H1 (cell line): ENCODE measurements at regions not wholly inside any gene's neighbourhood (a gene's known extent, or its start where the extent isn't known, plus 50 kb on each side); places are given as distances from the start of the nearest gene placed in this dataset.

Source experiments
- CTCF ChIA-PET: fragments of 300-600 bp; sonication (Branson Sonifier 250); formaldehyde crosslinking; loops from one replicate; lab custom pipeline; 2021; ENCODE audit not compliant: partially characterized antibody; lab: Charles Lee
- POLR2A ChIA-PET: fragments of 300-600 bp; sonication (Branson Sonifier 250); formaldehyde crosslinking; loops from one replicate; lab custom pipeline; 2021; ENCODE audit warnings: inconsistent platforms; ENCODE audit not compliant: partially characterized antibody; lab: Charles Lee
- DNase-seq, 2 experiments: peaks; one replicate each; pipeline versions ENCODE4 v3.0.0 to v3.0.0-alpha.2; 2010 to 2022; ENCODE audit warnings: low spot score in 2 of 2, low read depth in 1 of 2, mixed read lengths in 1 of 2
- FAIRE-seq: peaks from 2 replicates; lab custom pipeline; 2011; peaks lifted over from hg19 to GRCh38; lab: Jason Lieb, UNC
- H2AFZ ChIP-seq: 2 replicates; pipeline ENCODE4 v1.8.1; 2012; ENCODE audit warnings: low read length, inconsistent platforms
- H2AK5ac ChIP-seq: 2 replicates; pipeline ENCODE4 v1.6.1; 2013; ENCODE audit warnings: low read depth, low read length
- H2BK120ac ChIP-seq: replicated peaks from 2 replicates; pipeline ENCODE3; 2013; ENCODE audit warnings: low read depth, low read length, inconsistent platforms
- H2BK12ac ChIP-seq: 2 replicates; pipeline ENCODE4 v1.6.1; 2013; ENCODE audit warnings: low read depth, low read length
- H2BK15ac ChIP-seq: 2 replicates; pipeline ENCODE4 v1.6.1; 2013; ENCODE audit warnings: low read length
- H2BK20ac ChIP-seq: 2 replicates; pipeline ENCODE4 v1.6.1; 2013; ENCODE audit warnings: low read length
- H2BK5ac ChIP-seq: 2 replicates; pipeline ENCODE4 v1.6.1; 2013; ENCODE audit warnings: low read depth, low read length
- H3K14ac ChIP-seq: 2 replicates; pipeline ENCODE4 v1.6.1; 2013; ENCODE audit warnings: inconsistent platforms; ENCODE audit not compliant: insufficient read length
- H3K18ac ChIP-seq: 2 replicates; pipeline ENCODE4 v1.6.1; 2013; ENCODE audit warnings: low read length; ENCODE audit errors: extremely low read depth
- H3K23ac ChIP-seq: 2 replicates; pipeline ENCODE4 v1.6.1; 2013; ENCODE audit warnings: inconsistent platforms; ENCODE audit not compliant: insufficient read length
- H3K23me2 ChIP-seq: 2 replicates; pipeline ENCODE4 v1.6.1; 2013; ENCODE audit warnings: low read depth, low read length
- H3K27ac ChIP-seq: 2 replicates; pipeline ENCODE4 v1.6.1; 2011; ENCODE audit warnings: low read depth, low read length, inconsistent platforms
- H3K27me3 ChIP-seq, 4 experiments: replicated peaks in 1 of 4; 1 replicate in 1 of 4; 2 replicates in 3 of 4; pipeline versions ENCODE4 v1.6.1 to v1.8.1; 2011 to 2013; ENCODE audit warnings: low read length in 3 of 4, mild to moderate bottlenecking in 3 of 4, inconsistent platforms in 2 of 4, mixed read lengths in 2 of 4, moderate library complexity in 1 of 4; ENCODE audit not compliant: control insufficient read depth in 3 of 4, insufficient read depth in 3 of 4; ENCODE audit errors: extremely low read depth in 1 of 4
- H3K36me3 ChIP-seq, 4 experiments: 2 replicates each; pipeline versions ENCODE4 v1.6.1 to v1.8.1; 2011 to 2013; ENCODE audit warnings: mild to moderate bottlenecking in 4 of 4, low read length in 3 of 4, moderate library complexity in 2 of 4, control low read depth in 1 of 4, inconsistent platforms in 1 of 4; ENCODE audit not compliant: insufficient read depth in 4 of 4, control insufficient read depth in 2 of 4
- H3K4ac ChIP-seq: replicated peaks from 2 replicates; pipeline ENCODE3; 2013; ENCODE audit warnings: low read length, low read depth, mixed read lengths, inconsistent platforms; ENCODE audit not compliant: insufficient read length
- H3K4me1 ChIP-seq, 4 experiments: replicated peaks in 1 of 4; 1 replicate in 1 of 4; 2 replicates in 3 of 4; pipeline versions ENCODE4 v1.6.1 to v1.8.1; 2011 to 2013; ENCODE audit warnings: low read length in 3 of 4, inconsistent platforms in 2 of 4, mixed read lengths in 1 of 4; ENCODE audit not compliant: insufficient read depth in 4 of 4, control insufficient read depth in 3 of 4
- H3K4me2 ChIP-seq, 2 experiments: 2 replicates each; pipeline versions ENCODE4 v1.6.1 to v1.8.1; 2011 to 2013; ENCODE audit warnings: low read depth in 2 of 2, low read length in 2 of 2, control low read depth in 1 of 2, inconsistent platforms in 1 of 2, mild to moderate bottlenecking in 1 of 2; ENCODE audit not compliant: insufficient read depth in 1 of 2
- H3K4me3 ChIP-seq, 4 experiments: fragments of 200-600, 300-600 bp in 1 of 4; sonication (generic), shearing (Covaris generic), sonication (Bioruptor Twin) in 1 of 4; 2 replicates each; pipeline versions ENCODE4 v1.5.1 to v1.8.1; 2011 to 2016; ENCODE audit warnings: low read length in 4 of 4, low read depth in 3 of 4, control low read depth in 2 of 4, inconsistent platforms in 2 of 4, mild to moderate bottlenecking in 2 of 4, mixed read lengths in 1 of 4, moderate library complexity in 1 of 4; ENCODE audit not compliant: insufficient read depth in 2 of 4; ENCODE audit errors: extremely low read depth in 1 of 4
- H3K56ac ChIP-seq: replicated peaks from 2 replicates; pipeline ENCODE3; 2013; ENCODE audit warnings: low read depth, mild to moderate bottlenecking, mixed read lengths, low read length, inconsistent platforms; ENCODE audit not compliant: insufficient read length
- H3K79me1 ChIP-seq: 2 replicates; pipeline ENCODE4 v1.6.1; 2013; ENCODE audit warnings: low read depth, low read length, control low read depth
- H3K79me2 ChIP-seq, 2 experiments: 2 replicates each; pipeline versions ENCODE4 v1.6.1 to v1.8.1; 2012 to 2013; ENCODE audit warnings: low read length in 2 of 2, mild to moderate bottlenecking in 2 of 2, inconsistent platforms in 1 of 2; ENCODE audit not compliant: insufficient read depth in 2 of 2, control insufficient read depth in 1 of 2
- H3K9ac ChIP-seq, 4 experiments: replicated peaks in 1 of 4; 1 replicate in 1 of 4; 2 replicates in 3 of 4; pipeline versions ENCODE4 v1.6.1 to v1.8.1; 2011 to 2013; ENCODE audit warnings: low read depth in 3 of 4, low read length in 3 of 4, control low read depth in 2 of 4, mild to moderate bottlenecking in 2 of 4, moderate library complexity in 2 of 4, inconsistent platforms in 1 of 4; ENCODE audit errors: extremely low read depth in 1 of 4
- H3K9me3 ChIP-seq, 2 experiments: 2 replicates each; pipeline versions ENCODE4 v1.6.1 to v1.8.1; 2012 to 2013; ENCODE audit warnings: mild to moderate bottlenecking in 2 of 2, moderate library complexity in 2 of 2, control low read depth in 1 of 2, inconsistent platforms in 1 of 2, low read depth in 1 of 2, low read length in 1 of 2, mixed read lengths in 1 of 2; ENCODE audit not compliant: insufficient read depth in 2 of 2
- H4K20me1 ChIP-seq, 2 experiments: replicated peaks in 1 of 2; 2 replicates each; pipeline versions ENCODE3 to v1.8.1; 2011 to 2013; ENCODE audit warnings: inconsistent platforms in 2 of 2, low read length in 2 of 2, mild to moderate bottlenecking in 1 of 2; ENCODE audit not compliant: insufficient read depth in 2 of 2, control insufficient read depth in 1 of 2
- H4K5ac ChIP-seq: 2 replicates; pipeline ENCODE4 v1.6.1; 2013; ENCODE audit warnings: low read length, low read depth, mixed read lengths, inconsistent platforms; ENCODE audit not compliant: insufficient read length
- H4K8ac ChIP-seq: 2 replicates; pipeline ENCODE4 v1.8.0; 2013; ENCODE audit warnings: mild to moderate bottlenecking, moderate library complexity, low read length, inconsistent platforms; ENCODE audit not compliant: insufficient read depth; ENCODE audit errors: extremely low read depth
- H4K91ac ChIP-seq: replicated peaks from 2 replicates; pipeline ENCODE3; 2013; ENCODE audit warnings: low read length, mixed read lengths, inconsistent platforms; ENCODE audit not compliant: insufficient read length
- ASH2L ChIP-seq: fragments of 200-600, 300-600 bp; sonication (generic); IDR thresholded peaks from one replicate; pipeline ENCODE4 v1.7.1; 2017; ENCODE audit warnings: low read length
- ATF2 ChIP-seq: IDR thresholded peaks from 2 replicates; pipeline ENCODE4 v1.6.1; 2012; ENCODE audit warnings: low read length, inconsistent platforms
- CHD1 ChIP-seq: IDR thresholded peaks from 2 replicates; pipeline ENCODE4 v1.6.1; 2012; ENCODE audit warnings: low read depth, low read length, improper control_type of control experiment
- EZH2 ChIP-seq: fragments of 200-600 bp; sonication (generic); IDR thresholded peaks from 2 replicates; pipeline ENCODE4 v1.7.1; 2012; ENCODE audit warnings: low read depth, mild to moderate bottlenecking, moderate library complexity, low read length, inconsistent platforms; ENCODE audit not compliant: severe bottlenecking
- GABPA ChIP-seq: IDR thresholded peaks from 2 replicates; pipeline ENCODE4 v1.6.1; 2011; ENCODE audit warnings: mild to moderate bottlenecking, low read length, moderate library complexity, borderline replicate concordance; ENCODE audit not compliant: insufficient read depth
- HDAC6 ChIP-seq: IDR thresholded peaks from one replicate; pipeline ENCODE4 v1.7.1; 2012; ENCODE audit warnings: low read depth, mild to moderate bottlenecking, inconsistent platforms, low read length, moderate library complexity
- JUND ChIP-seq: IDR thresholded peaks from 2 replicates; pipeline ENCODE4 v1.6.1; 2011; ENCODE audit warnings: mild to moderate bottlenecking, improper control_type of control experiment, low read length
- NRF1 ChIP-seq: IDR thresholded peaks from 2 replicates; pipeline ENCODE4 v1.6.1; 2011; ENCODE audit warnings: mild to moderate bottlenecking, low read depth, low read length, improper control_type of control experiment
- POLR2AphosphoS5 ChIP-seq: IDR thresholded peaks from 2 replicates; pipeline ENCODE4 v1.6.1; 2011; ENCODE audit warnings: low read depth, low read length
- RAD21 ChIP-seq, 2 experiments: IDR thresholded peaks in 1 of 2; conservative IDR thresholded peaks in 1 of 2; 2 replicates each; pipeline ENCODE4 v1.6.1; 2011; ENCODE audit warnings: low read depth in 2 of 2, low read length in 2 of 2, improper control_type of control experiment in 1 of 2, inconsistent platforms in 1 of 2, mild to moderate bottlenecking in 1 of 2, moderate library complexity in 1 of 2
- RNF2 ChIP-seq: fragments of 200-900, 300-1000 bp; sonication (generic); IDR thresholded peaks from 2 replicates; pipeline ENCODE4 v1.7.1; 2016; ENCODE audit warnings: borderline replicate concordance, low read depth, mild to moderate bottlenecking, antibody characterized with exemption, low read length; ENCODE audit not compliant: poor library complexity, severe bottlenecking; ENCODE audit errors: missing control alignments
- SIN3A ChIP-seq, 2 experiments: IDR thresholded peaks in 1 of 2; conservative IDR thresholded peaks in 1 of 2; 2 replicates each; pipeline ENCODE4 v1.6.1; 2011 to 2012; ENCODE audit warnings: low read length in 2 of 2, improper control_type of control experiment in 1 of 2, low read depth in 1 of 2, mild to moderate bottlenecking in 1 of 2
- SIRT6 ChIP-seq: IDR thresholded peaks from one replicate; pipeline ENCODE4 v1.7.1; 2012; ENCODE audit warnings: low read length, inconsistent platforms
- WGBS, 2 experiments: shearing (Covaris generic) in 1 of 2; methylation state at CpG; one replicate each; pipeline versions ENCODE4 v1.1.6 to v1.1.7; 2013 to 2015; ENCODE audit warnings: low lambda C conversion rate in 2 of 2, mixed read lengths in 2 of 2, inconsistent platforms in 1 of 2, low coverage in 1 of 2, missing lambda C conversion rate in 1 of 2; ENCODE audit not compliant: insufficient replicate concordance in 2 of 2, insufficient coverage in 1 of 2, insufficient read length in 1 of 2; ENCODE audit errors: extremely low coverage in 1 of 2, missing lambda C conversion rate in 1 of 2; 5-methylcytosine and 5-hydroxymethylcytosine counted together

DNA sequence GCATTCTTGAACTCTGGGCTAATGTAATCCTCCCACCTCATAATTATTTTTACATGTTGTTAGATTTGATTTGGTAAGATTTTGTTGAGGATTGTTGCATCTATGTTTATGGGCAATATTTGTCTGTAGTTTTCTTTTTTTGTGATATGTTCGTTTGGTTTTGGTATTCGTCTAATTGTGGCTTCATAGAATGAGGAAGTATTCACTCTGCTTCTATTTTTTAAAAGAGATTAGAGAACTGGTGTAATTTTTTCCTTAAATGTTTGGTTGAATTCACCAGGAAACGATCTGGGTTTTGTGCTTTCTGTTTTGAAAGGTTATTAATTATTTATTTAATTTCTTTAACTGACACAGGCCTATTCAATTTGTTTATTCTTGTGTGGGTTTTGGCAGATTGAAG lies 161.2 kb upstream of the NUDT6 start:
- Histone ChIP-seq H2AFZ (no peak overlapping the region), H2BK12ac (no peak overlapping the region), H4K5ac (no peak overlapping the region), H4K8ac (no peak overlapping the region), H3K4me2 (no peak overlapping the region), H2BK5ac (no peak overlapping the region), H3K18ac (no peak overlapping the region), H3K27me3 (no peaks in the 10 kb centered on the region), H3K9ac (no peak overlapping the region), H3K23me2 (no peaks in the 10 kb centered on the region), H3K4ac (no peak overlapping the region), H2BK20ac (no peak overlapping the region), H3K23ac (no peak overlapping the region), H4K20me1 (no peaks in the 10 kb centered on the region), H3K79me1 (no peaks in the 10 kb centered on the region), H3K14ac (no peak overlapping the region), H2BK120ac (no peak overlapping the region), H3K9me3 (no peaks in the 10 kb centered on the region), H3K56ac (no peak overlapping the region), H3K4me3 (no peak overlapping the region), H3K27ac (no peak overlapping the region), H3K36me3 (no peaks in the 10 kb centered on the region), H2BK15ac (no peak overlapping the region), H3K79me2 (no peaks in the 10 kb centered on the region), H2AK5ac (no peak overlapping the region), H4K91ac (no peak overlapping the region), H3K4me1 (no peaks in the 10 kb centered on the region)
- ChIA-PET CTCF (interaction anchor here (1.3 to 1.7 kb wide), 2 partner anchors 11 to 13 kb away, joined by 5 to 7 read pairs; no protein-coding TSS in a partner anchor), POLR2A (no interaction called here)
- WGBS, 2 experiments: 89% methylated on average over 3 of the region's 3 CpGs; no CpG with 5 or more reads in 1 of the 2 experiments
- no peak for FAIRE-seq
- no peak for DNase-seq
- TF ChIP-seq RAD21 (IDR thresholded peaks at IDR 0.05 in 1 of 2, conservative IDR thresholded peaks at IDR 0.05 in 1 of 2; ENCODE audit: low read depth in 2 of 2, low read length in 2 of 2) (no peak), JUND (no peak), GABPA (no peak), POLR2AphosphoS5 (no peak), EZH2 (no peak), SIN3A (conservative IDR thresholded peaks at IDR 0.05 in 1 of 2, IDR thresholded peaks at IDR 0.05 in 1 of 2; ENCODE audit: low read depth in 1 of 2, low read length in 2 of 2) (no peak), NRF1 (no peak), RNF2 (no peak), ASH2L (no peak), ATF2 (no peak), CHD1 (no peak), HDAC6 (no peak), SIRT6 (no peak)
